A549 (cell line): ENCODE measurements at regions not wholly inside any gene's neighbourhood (a gene's known extent, or its start where the extent isn't known, plus 50 kb on each side); places are given as distances from the start of the nearest gene placed in this dataset.

Experiments
- ATAC-seq, 2 experiments: fragments of 200-7000 bp in 1 of 2; fragments of >200 bp in 1 of 2; cut with Nextera tagmentation in 1 of 2; cut with Tn5 transposase in 1 of 2; 3 replicates each; pipeline versions ENCODE4 v1.8.0 to v1.9.1; 2018 to 2020; ENCODE audit warnings: mild to moderate bottlenecking in 1 of 2, moderate library complexity in 1 of 2
- CTCF ChIA-PET: fragments of 300-600 bp; sonication (Branson Sonifier 250); formaldehyde crosslinking; extraction: SDS; loops from one replicate; lab custom pipeline; 2021; ENCODE audit warnings: antibody characterized with exemption, inconsistent platforms; lab: Yijun Ruan, JAX
- POLR2A ChIA-PET: fragments of 350-600 bp; formaldehyde crosslinking; extraction: SDS; loops from one replicate; lab custom pipeline; 2021; ENCODE audit warnings: antibody characterized with exemption, inconsistent platforms; lab: Yijun Ruan, JAX
- DNase-seq, 2 experiments: peaks; one replicate each; pipeline versions ENCODE4 v3.0.0 to v3.0.0-alpha.2; 2011 to 2016; ENCODE audit warnings: low read depth in 1 of 2, low spot score in 1 of 2
- FAIRE-seq: peaks from 2 replicates; lab custom pipeline; 2011; peaks lifted over from hg19 to GRCh38; lab: Jason Lieb, UNC
- H3K27ac ChIP-seq, 2 experiments: fragments of >200 bp; sonication (Bioruptor Twin); formaldehyde crosslinking; 3 replicates each; pipeline ENCODE4 v1.5.1; 2016 to 2017
- H3K4me1 ChIP-seq: fragments of >200 bp; sonication (Bioruptor Twin); formaldehyde crosslinking; 3 replicates; pipeline ENCODE4 v1.6.1; 2016
- H3K4me2 ChIP-seq: fragments of >200 bp; sonication (Bioruptor Twin); formaldehyde crosslinking; 3 replicates; pipeline ENCODE4 v1.6.1; 2016
- H3K4me3 ChIP-seq: fragments of >200 bp; sonication (Bioruptor Twin); formaldehyde crosslinking; 3 replicates; pipeline ENCODE4 v1.5.1; 2016
- H3K9me3 ChIP-seq: fragments of >200 bp; sonication (Bioruptor Twin); formaldehyde crosslinking; 3 replicates; pipeline ENCODE4 v1.6.1; 2016
- BHLHE40 ChIP-seq: IDR thresholded peaks from 2 replicates; pipeline ENCODE4 v1.6.1; 2012; ENCODE audit warnings: low read depth, low read length, inconsistent platforms
- CEBPB ChIP-seq, 2 experiments: fragments of >200 bp in 1 of 2; sonication (Bioruptor Twin) in 1 of 2; formaldehyde crosslinking in 1 of 2; IDR thresholded peaks; 2 replicates each; pipeline ENCODE4 v1.6.1; 2012 to 2016
- E2F6 ChIP-seq: IDR thresholded peaks from 2 replicates; pipeline ENCODE4 v1.6.1; 2012; ENCODE audit warnings: low read depth, borderline replicate concordance
- EP300 ChIP-seq, 2 experiments: fragments of >200 bp; sonication (Bioruptor Twin); formaldehyde crosslinking; IDR thresholded peaks; 2 replicates in 1 of 2; 3 replicates in 1 of 2; pipeline ENCODE4 v1.6.1; 2016 to 2017
- FOXS1 ChIP-seq: fragments of 250-450 bp; sonication (Bioruptor Pico); IDR thresholded peaks from 2 replicates; pipeline ENCODE4 v1.5.0; 2020; ENCODE audit warnings: mild to moderate bottlenecking, moderate library complexity
- HOXA7 ChIP-seq: fragments of 250-450 bp; sonication (Bioruptor Pico); IDR thresholded peaks from 2 replicates; pipeline ENCODE4 v1.5.0; 2020; ENCODE audit warnings: mild to moderate bottlenecking, moderate library complexity
- HOXB13 ChIP-seq: fragments of 250-450 bp; sonication (Bioruptor Pico); IDR thresholded peaks from 2 replicates; pipeline ENCODE4 v1.5.0; 2020; ENCODE audit warnings: low read depth, mild to moderate bottlenecking, moderate library complexity
- HOXB5 ChIP-seq: fragments of 250-450 bp; sonication (Bioruptor Pico); IDR thresholded peaks from 2 replicates; pipeline ENCODE4 v1.5.0; 2020; ENCODE audit warnings: mild to moderate bottlenecking, moderate library complexity
- JUN ChIP-seq, 2 experiments: fragments of >200 bp; sonication (Bioruptor Twin); formaldehyde crosslinking; IDR thresholded peaks; 2 replicates in 1 of 2; 3 replicates in 1 of 2; pipeline ENCODE4 v1.6.1; 2016 to 2017
- KDM5A ChIP-seq: fragments of 200-600 bp; sonication (generic); IDR thresholded peaks from 2 replicates; pipeline ENCODE4 v1.6.1; 2016; ENCODE audit warnings: antibody characterized with exemption, mild to moderate bottlenecking
- MAFK ChIP-seq: fragments of 450-650 bp; IDR thresholded peaks from 2 replicates; pipeline ENCODE4 v1.6.1; 2014; ENCODE audit not compliant: partially characterized antibody
- MAZ ChIP-seq: fragments of 150-350 bp; IDR thresholded peaks from 2 replicates; pipeline ENCODE4 v1.6.1; 2014; ENCODE audit warnings: antibody characterized with exemption, low read depth, low read length, borderline replicate concordance
- MYC ChIP-seq: IDR thresholded peaks from 2 replicates; pipeline ENCODE4 v1.6.1; 2012; ENCODE audit warnings: mild to moderate bottlenecking, inconsistent platforms, low read length, improper control_type of control experiment, borderline replicate concordance
- NFE2L2 ChIP-seq: fragments of 150-350 bp; conservative IDR thresholded peaks from 2 replicates; pipeline ENCODE4 v1.6.1; 2014; ENCODE audit warnings: low read length
- NR3C1 ChIP-seq: fragments of >200 bp; sonication (Bioruptor Twin); formaldehyde crosslinking; IDR thresholded peaks from 3 replicates; pipeline ENCODE4 v1.6.1; 2017
- PBX3 ChIP-seq: IDR thresholded peaks from 2 replicates; pipeline ENCODE4 v1.6.1; 2012
- PHF8 ChIP-seq: fragments of 200-600 bp; sonication (generic); IDR thresholded peaks from 2 replicates; pipeline ENCODE4 v1.6.1; 2016; ENCODE audit warnings: low read depth, mild to moderate bottlenecking, antibody characterized with exemption, moderate library complexity, borderline replicate concordance
- RARB ChIP-seq: fragments of 250-450 bp; sonication (Bioruptor Pico); IDR thresholded peaks from 2 replicates; pipeline ENCODE4 v1.8.0; 2021; ENCODE audit warnings: mild to moderate bottlenecking, moderate library complexity
- RCOR1 ChIP-seq: fragments of 150-350 bp; IDR thresholded peaks from 2 replicates; pipeline ENCODE4 v1.6.1; 2014; ENCODE audit warnings: antibody characterized with exemption, low read length, low read depth
- RNF2 ChIP-seq: fragments of 200-600 bp; sonication (generic); IDR thresholded peaks from 2 replicates; pipeline ENCODE4 v1.6.1; 2016; ENCODE audit warnings: low read depth, mild to moderate bottlenecking, antibody characterized with exemption, moderate library complexity, borderline replicate concordance
- TP53 ChIP-seq: fragments of 250-450 bp; sonication (Bioruptor Pico); IDR thresholded peaks from 2 replicates; pipeline ENCODE4 v1.5.0; 2021; ENCODE audit warnings: mild to moderate bottlenecking, moderate library complexity
- ZFP36 ChIP-seq: fragments of 450-650 bp; IDR thresholded peaks from 2 replicates; pipeline ENCODE4 v1.6.1; 2014; ENCODE audit warnings: borderline replicate concordance; ENCODE audit not compliant: partially characterized antibody
- ZNF302 ChIP-seq: fragments of 250-450 bp; sonication (Bioruptor Pico); IDR thresholded peaks from 2 replicates; pipeline ENCODE4 v1.9.0; 2021; ENCODE audit warnings: inconsistent platforms, mild to moderate bottlenecking, moderate library complexity
- WGBS: methylation state at CpG from one replicate; pipeline ENCODE4 v1.1.6; 2017; ENCODE audit errors: missing lambda C conversion rate; 5-methylcytosine and 5-hydroxymethylcytosine counted together
- TF ChIP-seq, protein P1 (sequence below): fragments of 200-600 bp; sonication (generic); IDR thresholded peaks from 2 replicates; pipeline ENCODE4 v1.6.1; 2016; ENCODE audit warnings: antibody characterized with exemption, mild to moderate bottlenecking, moderate library complexity
- TF ChIP-seq, protein P2 (sequence below): fragments of 250-450 bp; sonication (Bioruptor Pico); IDR thresholded peaks from 2 replicates; pipeline ENCODE4 v1.5.0; 2021; ENCODE audit warnings: mild to moderate bottlenecking, moderate library complexity, borderline replicate concordance
- TF ChIP-seq, protein P3 (sequence below): fragments of 250-450 bp; sonication (Bioruptor Pico); IDR thresholded peaks from 2 replicates; pipeline ENCODE4 v1.5.0; 2020; ENCODE audit warnings: low read depth, mild to moderate bottlenecking, moderate library complexity

- 83% methylated on average over 2 of the region's 2 CpGs for WGBS
- ChIA-PET CTCF (no interaction called here), POLR2A (no interaction called here)
- TF ChIP-seq TP53 (CRISPR knock-in tag) (no peak), RNF2 (no peak), ZNF302 (no peak), BHLHE40 (no peak), MAFK (no peak), HOXA7 (CRISPR knock-in tag) (no peak), PBX3 (no peak), MAZ (no peak), NR3C1 (no peak), HOXB5 (no peak), E2F6 (no peak)
- TF ChIP-seq, protein P1, sequence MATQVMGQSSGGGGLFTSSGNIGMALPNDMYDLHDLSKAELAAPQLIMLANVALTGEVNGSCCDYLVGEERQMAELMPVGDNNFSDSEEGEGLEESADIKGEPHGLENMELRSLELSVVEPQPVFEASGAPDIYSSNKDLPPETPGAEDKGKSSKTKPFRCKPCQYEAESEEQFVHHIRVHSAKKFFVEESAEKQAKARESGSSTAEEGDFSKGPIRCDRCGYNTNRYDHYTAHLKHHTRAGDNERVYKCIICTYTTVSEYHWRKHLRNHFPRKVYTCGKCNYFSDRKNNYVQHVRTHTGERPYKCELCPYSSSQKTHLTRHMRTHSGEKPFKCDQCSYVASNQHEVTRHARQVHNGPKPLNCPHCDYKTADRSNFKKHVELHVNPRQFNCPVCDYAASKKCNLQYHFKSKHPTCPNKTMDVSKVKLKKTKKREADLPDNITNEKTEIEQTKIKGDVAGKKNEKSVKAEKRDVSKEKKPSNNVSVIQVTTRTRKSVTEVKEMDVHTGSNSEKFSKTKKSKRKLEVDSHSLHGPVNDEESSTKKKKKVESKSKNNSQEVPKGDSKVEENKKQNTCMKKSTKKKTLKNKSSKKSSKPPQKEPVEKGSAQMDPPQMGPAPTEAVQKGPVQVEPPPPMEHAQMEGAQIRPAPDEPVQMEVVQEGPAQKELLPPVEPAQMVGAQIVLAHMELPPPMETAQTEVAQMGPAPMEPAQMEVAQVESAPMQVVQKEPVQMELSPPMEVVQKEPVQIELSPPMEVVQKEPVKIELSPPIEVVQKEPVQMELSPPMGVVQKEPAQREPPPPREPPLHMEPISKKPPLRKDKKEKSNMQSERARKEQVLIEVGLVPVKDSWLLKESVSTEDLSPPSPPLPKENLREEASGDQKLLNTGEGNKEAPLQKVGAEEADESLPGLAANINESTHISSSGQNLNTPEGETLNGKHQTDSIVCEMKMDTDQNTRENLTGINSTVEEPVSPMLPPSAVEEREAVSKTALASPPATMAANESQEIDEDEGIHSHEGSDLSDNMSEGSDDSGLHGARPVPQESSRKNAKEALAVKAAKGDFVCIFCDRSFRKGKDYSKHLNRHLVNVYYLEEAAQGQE: no peak
- no peak for ATAC-seq
- no peaks in the 10 kb centered on the region for H3K9me3 ChIP-seq
- FAIRE-seq: no peak
- H3K4me3 ChIP-seq: no peak overlapping the region
- no peak overlapping the region for H3K4me2 ChIP-seq
- H3K4me1 ChIP-seq: no peaks in the 10 kb centered on the region
- H3K27ac ChIP-seq: no peak overlapping the region
- DNase-seq: no peak
Measured at GRCh38 chr18:39318462-39318861, 1752.9 kb upstream of the CELF4 start.

DNA sequence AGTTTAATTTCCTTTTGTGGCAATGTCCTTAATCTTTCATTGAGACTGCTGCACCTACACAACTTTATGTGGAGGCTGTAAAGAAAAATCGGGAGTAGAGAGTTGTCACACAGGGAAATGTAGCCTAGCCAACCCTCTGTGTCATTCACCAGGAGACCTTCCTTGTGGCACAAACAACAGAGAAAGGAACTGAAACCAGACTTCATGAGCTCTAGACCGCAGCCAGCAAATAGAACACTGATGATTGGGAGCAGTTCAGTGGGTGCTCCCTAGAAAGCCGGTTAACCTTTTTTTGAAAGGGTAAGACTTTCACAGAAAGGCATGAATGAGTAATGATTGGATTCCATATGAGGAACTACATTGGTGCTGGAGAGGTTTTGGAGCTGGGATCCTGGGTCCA is 1752.4 kb upstream of the CELF4 start:
- H3K9me3 ChIP-seq: no peaks in the 10 kb centered on the region
- TF ChIP-seq FOXS1 (CRISPR knock-in tag) (no peak), PHF8 (no peak), ZFP36 (no peak), MAZ (no peak), RARB (CRISPR knock-in tag) (no peak)
- TF ChIP-seq, protein P2, sequence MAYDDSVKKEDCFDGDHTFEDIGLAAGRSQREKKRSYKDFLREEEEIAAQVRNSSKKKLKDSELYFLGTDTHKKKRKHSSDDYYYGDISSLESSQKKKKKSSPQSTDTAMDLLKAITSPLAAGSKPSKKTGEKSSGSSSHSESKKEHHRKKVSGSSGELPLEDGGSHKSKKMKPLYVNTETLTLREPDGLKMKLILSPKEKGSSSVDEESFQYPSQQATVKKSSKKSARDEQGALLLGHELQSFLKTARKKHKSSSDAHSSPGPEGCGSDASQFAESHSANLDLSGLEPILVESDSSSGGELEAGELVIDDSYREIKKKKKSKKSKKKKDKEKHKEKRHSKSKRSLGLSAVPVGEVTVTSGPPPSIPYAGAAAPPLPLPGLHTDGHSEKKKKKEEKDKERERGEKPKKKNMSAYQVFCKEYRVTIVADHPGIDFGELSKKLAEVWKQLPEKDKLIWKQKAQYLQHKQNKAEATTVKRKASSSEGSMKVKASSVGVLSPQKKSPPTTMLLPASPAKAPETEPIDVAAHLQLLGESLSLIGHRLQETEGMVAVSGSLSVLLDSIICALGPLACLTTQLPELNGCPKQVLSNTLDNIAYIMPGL (CRISPR knock-in tag): no peak
- no peak overlapping the region for H3K4me3 ChIP-seq
- no peaks in the 10 kb centered on the region for H3K4me1 ChIP-seq
- no peak for FAIRE-seq
- ChIA-PET POLR2A (no interaction called here), CTCF (no interaction called here)
- no peak for DNase-seq
- ATAC-seq: no peak
- 90% methylated on average over 3 of the region's 3 CpGs for WGBS
- H3K4me2 ChIP-seq: no peak overlapping the region
- H3K27ac ChIP-seq: no peak overlapping the region

- DNase-seq (no peak), ATAC-seq (no peak), FAIRE-seq (no peak)
- H3K9me3 ChIP-seq: no peaks in the 10 kb centered on the region
- CTCF ChIA-PET: no interaction called here
- no peak overlapping the region for H3K4me2 ChIP-seq
- no peak overlapping the region for H3K27ac ChIP-seq
- POLR2A ChIA-PET: no interaction called here
- WGBS: 68% methylated on average over 2 of the region's 2 CpGs
- H3K4me3 ChIP-seq: no peak overlapping the region
- H3K4me1 ChIP-seq: no peaks in the 10 kb centered on the region
- TF ChIP-seq, protein P3, sequence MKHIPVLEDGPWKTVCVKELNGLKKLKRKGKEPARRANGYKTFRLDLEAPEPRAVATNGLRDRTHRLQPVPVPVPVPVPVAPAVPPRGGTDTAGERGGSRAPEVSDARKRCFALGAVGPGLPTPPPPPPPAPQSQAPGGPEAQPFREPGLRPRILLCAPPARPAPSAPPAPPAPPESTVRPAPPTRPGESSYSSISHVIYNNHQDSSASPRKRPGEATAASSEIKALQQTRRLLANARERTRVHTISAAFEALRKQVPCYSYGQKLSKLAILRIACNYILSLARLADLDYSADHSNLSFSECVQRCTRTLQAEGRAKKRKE: no peak
- TF ChIP-seq CEBPB (IDR thresholded peaks at IDR 0.05): no peak
- no peak for TF ChIP-seq NFE2L2
- no peak for TF ChIP-seq ZFP36
- TF ChIP-seq MYC: no peak
- no peak for TF ChIP-seq BHLHE40
- no peak for TF ChIP-seq PHF8
- TF ChIP-seq RCOR1: no peak
- no peak for TF ChIP-seq EP300 (IDR thresholded peaks at IDR 0.05)
- TF ChIP-seq HOXB13: no peak
- no peak for TF ChIP-seq FOXS1 (CRISPR knock-in tag)
- TF ChIP-seq KDM5A: no peak
- no peak for TF ChIP-seq JUN (IDR thresholded peaks at IDR 0.05)
- TF ChIP-seq PBX3: no peak
- no peak for TF ChIP-seq TP53 (CRISPR knock-in tag)
Measured at GRCh38 chr18:39314595-39314994, 1749.0 kb upstream of the CELF4 start.
